Activated CD8-positive, alpha-beta memory T cell treated with anti-CD3 and anti-CD28 coated beads, Interleukin-2, amount 50 U/mL, for 24 hours (primary cell): ENCODE measurements at regions not wholly inside any gene's neighbourhood (a gene's known extent, or its start where the extent isn't known, plus 50 kb on each side); places are given as distances from the start of the nearest gene placed in this dataset.
"Not testable (repeated sequence)": the region's sequence is repeated elsewhere in the genome, so short reads cannot be mapped to it uniquely, and the experiment has no call there.

Experiments used
- DNase-seq: peaks from one replicate; pipeline ENCODE4 v3.0.0-alpha.2; 2020; ENCODE audit errors: extremely low read depth

GRCh38 chr16:17940584-17941364 lies 395.8 kb downstream of the NPIPA8 start:
- no peak for DNase-seq

GRCh38 chr16:17939723-17940122 lies 396.8 kb downstream of the NPIPA8 start:
- DNase-seq: no peak

- no peak for DNase-seq
These were observed 397.4 kb downstream of the NPIPA8 start for GRCh38 chr16:17939122-17939536.

- DNase-seq: no peak
These were observed 398.0 kb downstream of the NPIPA8 start for GRCh38 chr16:17938546-17938945.

- no peak for DNase-seq
These were observed 399.7 kb downstream of the NPIPA8 start for GRCh38 chr16:17936766-17937402.

- DNase-seq: no peak
These were observed 406.3 kb downstream of the NPIPA8 start for GRCh38 chr16:17930280-17930679.

- DNase-seq: no peak
These were observed 409.6 kb downstream of the NPIPA8 start for GRCh38 chr16:17926866-17927399.

- no peak for DNase-seq
These were observed 410.1 kb downstream of the NPIPA8 start for GRCh38 chr16:17926461-17926860.

GRCh38 chr16:17925761-17926160 lies 410.8 kb downstream of the NPIPA8 start:
- no peak for DNase-seq

GRCh38 chr16:17921357-17921978 lies 415.1 kb downstream of the NPIPA8 start:
- DNase-seq: peak; percentile 15

- DNase-seq: no peak
These were observed 419.1 kb downstream of the NPIPA8 start for GRCh38 chr16:17917316-17918019.

- no peak for DNase-seq
These were observed 420.7 kb downstream of the NPIPA8 start for GRCh38 chr16:17915791-17916190.

- DNase-seq: no peak
These were observed 422.4 kb downstream of the NPIPA8 start for GRCh38 chr16:17914168-17914567.

GRCh38 chr16:17911578-17911977 lies 425.0 kb downstream of the NPIPA8 start:
- not testable (repeated sequence) for DNase-seq

GRCh38 chr16:17906626-17907025 lies 429.9 kb downstream of the NPIPA8 start:
- DNase-seq: not testable (repeated sequence)

GRCh38 chr16:17901309-17901708 lies 430.5 kb upstream of the XYLT1 start:
- DNase-seq: no peak

- DNase-seq: no peak
These were observed 428.4 kb upstream of the XYLT1 start for GRCh38 chr16:17899141-17899540.

GRCh38 chr16:17887963-17888362 lies 417.2 kb upstream of the XYLT1 start:
- DNase-seq: no peak

- no peak for DNase-seq
These were observed 415.0 kb upstream of the XYLT1 start for GRCh38 chr16:17885659-17886207.

- DNase-seq: no peak
These were observed 407.1 kb upstream of the XYLT1 start for GRCh38 chr16:17877821-17878360.

GRCh38 chr16:17866996-17867395 lies 396.2 kb upstream of the XYLT1 start:
- DNase-seq: no peak
